ENCODE measurements at regions not wholly inside any gene's neighbourhood (a gene's known extent, or its start where the extent isn't known, plus 50 kb on each side); places are given as distances from the start of the nearest gene placed in this dataset.

GRCh38 chr5:125552486-125552885 is 806.0 kb upstream of the ZNF608 start:
- 87 to 100% methylated on average over 1 of the region's 1 CpG for WGBS, 2 experiments

GRCh38 chr5:125554355-125554754 is 807.9 kb upstream of the ZNF608 start:
- H3K36me3 ChIP-seq (ENCODE audit: control insufficient read depth, insufficient read depth, low read length): no peaks in the 10 kb centered on the region
- no peak overlapping the region for H3K27ac ChIP-seq (ENCODE audit: insufficient read depth, low read depth, low read length, poor library complexity, severe bottlenecking)
- WGBS, 2 experiments: 77 to 96% methylated on average over 2 of the region's 2 CpGs
- peaks cover 11% of the 10 kb centered on the region for H3K4me1 ChIP-seq (ENCODE audit: control insufficient read depth, insufficient read depth, low read length)
- H3K9me3 ChIP-seq (ENCODE audit: control insufficient read depth, low read length): no peaks in the 10 kb centered on the region
- no peaks in the 10 kb centered on the region for H3K27me3 ChIP-seq (ENCODE audit: control insufficient read depth, insufficient read depth, low read length, poor library complexity, severe bottlenecking)
- H3K4me3 ChIP-seq (ENCODE audit: insufficient read depth, low read depth, low read length): no peak overlapping the region

More at GRCh38 chr5:125552486-125552885, 806.0 kb upstream of the ZNF608 start:
- peaks cover 12% of the 10 kb centered on the region for H3K4me1 ChIP-seq (ENCODE audit: control insufficient read depth, insufficient read depth, low read length)
- H3K36me3 ChIP-seq (ENCODE audit: control insufficient read depth, insufficient read depth, low read length): no peaks in the 10 kb centered on the region
- H3K4me3 ChIP-seq (ENCODE audit: insufficient read depth, low read depth, low read length): no peak overlapping the region
- H3K9me3 ChIP-seq (ENCODE audit: control insufficient read depth, low read length): no peaks in the 10 kb centered on the region
- H3K27ac ChIP-seq (ENCODE audit: insufficient read depth, low read depth, low read length, poor library complexity, severe bottlenecking): no peak overlapping the region
- no peaks in the 10 kb centered on the region for H3K27me3 ChIP-seq (ENCODE audit: control insufficient read depth, insufficient read depth, low read length, poor library complexity, severe bottlenecking)

DNA sequence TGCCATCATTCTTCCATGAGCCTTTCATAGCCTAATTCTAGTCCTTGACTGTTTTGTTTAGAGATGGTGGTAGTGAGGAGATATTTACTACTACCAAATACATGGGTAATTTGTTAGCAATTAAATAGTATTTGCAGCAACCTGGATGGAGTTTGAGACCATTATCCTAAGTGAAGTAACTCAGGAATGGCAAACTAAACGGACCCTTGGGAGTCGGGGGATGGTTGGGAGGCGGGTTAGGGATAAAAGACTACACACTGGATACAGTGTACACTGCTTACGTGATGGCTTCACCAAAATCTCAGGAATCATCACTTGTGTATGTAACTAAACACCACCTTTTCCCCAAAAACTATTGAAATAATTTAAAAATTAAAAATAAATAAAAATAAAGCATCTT is 809.2 kb upstream of the ZNF608 start:
- no peak overlapping the region for H3K27ac ChIP-seq (ENCODE audit: insufficient read depth, low read depth, low read length, poor library complexity, severe bottlenecking)
- H3K27me3 ChIP-seq (ENCODE audit: control insufficient read depth, insufficient read depth, low read length, poor library complexity, severe bottlenecking): no peaks in the 10 kb centered on the region
- no peaks in the 10 kb centered on the region for H3K36me3 ChIP-seq (ENCODE audit: control insufficient read depth, insufficient read depth, low read length)
- no peaks in the 10 kb centered on the region for H3K4me1 ChIP-seq (ENCODE audit: control insufficient read depth, insufficient read depth, low read length)
- no peak overlapping the region for H3K4me3 ChIP-seq (ENCODE audit: insufficient read depth, low read depth, low read length)
- WGBS, 2 experiments: 84 to 94% methylated on average over 4 of the region's 4 CpGs
- H3K9me3 ChIP-seq (ENCODE audit: control insufficient read depth, low read length): no peaks in the 10 kb centered on the region

DNA sequence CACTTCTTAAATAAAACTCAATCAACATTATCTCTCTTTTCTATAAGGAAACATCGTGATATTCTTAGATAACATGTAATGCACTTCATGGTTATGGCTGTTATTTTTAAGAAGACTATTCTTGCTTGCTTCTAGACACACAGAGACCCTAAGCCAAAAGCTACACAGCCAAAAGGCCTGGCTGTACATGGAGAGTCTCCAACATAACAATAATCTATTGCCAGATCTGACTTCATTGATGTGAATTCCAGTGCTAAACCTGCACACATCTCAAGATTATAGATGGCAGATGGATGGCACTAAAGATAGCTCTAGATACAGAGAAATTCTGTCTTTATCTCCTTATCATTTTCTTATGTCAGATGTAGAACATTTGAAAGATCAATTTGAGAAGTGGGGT is 811.6 kb upstream of the ZNF608 start:
- no peak overlapping the region for H3K27ac ChIP-seq (ENCODE audit: insufficient read depth, low read depth, low read length, poor library complexity, severe bottlenecking)
- 100% methylated on average over 1 of the region's 1 CpG; no CpG with 5 or more reads in 1 of the 2 experiments for WGBS, 2 experiments

DNA sequence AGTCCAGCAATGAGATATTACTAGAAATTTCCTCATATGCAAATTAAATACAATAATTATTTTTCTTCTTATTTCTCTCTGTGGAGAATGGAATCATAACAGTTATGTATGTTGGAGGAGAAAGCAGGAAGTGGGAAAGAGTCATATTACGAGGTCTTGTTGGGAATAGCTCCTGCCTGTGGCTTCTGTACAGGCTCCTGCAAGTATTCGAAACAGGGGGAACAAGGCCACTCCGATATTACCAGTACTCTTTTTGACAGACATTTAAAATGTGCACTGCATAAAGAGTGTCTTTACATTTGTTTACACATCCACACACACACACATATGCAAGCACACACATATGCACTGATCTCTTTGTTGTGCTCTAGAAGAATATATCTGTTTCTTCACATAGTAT is 812.0 kb upstream of the ZNF608 start:
- Histone ChIP-seq H3K4me3 (ENCODE audit: insufficient read depth, low read depth, low read length) (no peak overlapping the region), H3K27me3 (ENCODE audit: control insufficient read depth, insufficient read depth, low read length, poor library complexity, severe bottlenecking) (no peaks in the 10 kb centered on the region), H3K4me1 (ENCODE audit: control insufficient read depth, insufficient read depth, low read length) (no peaks in the 10 kb centered on the region), H3K9me3 (ENCODE audit: control insufficient read depth, low read length) (no peaks in the 10 kb centered on the region), H3K27ac (ENCODE audit: insufficient read depth, low read depth, low read length, poor library complexity, severe bottlenecking) (no peak overlapping the region), H3K36me3 (ENCODE audit: control insufficient read depth, insufficient read depth, low read length) (no peaks in the 10 kb centered on the region)
- WGBS, 2 experiments: 95% methylated on average over 3 of the region's 3 CpGs

More for the DNA sequence above, 811.6 kb upstream of the ZNF608 start:
- no peaks in the 10 kb centered on the region for H3K36me3 ChIP-seq (ENCODE audit: control insufficient read depth, insufficient read depth, low read length)
- no peaks in the 10 kb centered on the region for H3K4me1 ChIP-seq (ENCODE audit: control insufficient read depth, insufficient read depth, low read length)
- H3K4me3 ChIP-seq (ENCODE audit: insufficient read depth, low read depth, low read length): no peak overlapping the region
- H3K9me3 ChIP-seq (ENCODE audit: control insufficient read depth, low read length): no peaks in the 10 kb centered on the region
- H3K27me3 ChIP-seq (ENCODE audit: control insufficient read depth, insufficient read depth, low read length, poor library complexity, severe bottlenecking): no peaks in the 10 kb centered on the region

DNA sequence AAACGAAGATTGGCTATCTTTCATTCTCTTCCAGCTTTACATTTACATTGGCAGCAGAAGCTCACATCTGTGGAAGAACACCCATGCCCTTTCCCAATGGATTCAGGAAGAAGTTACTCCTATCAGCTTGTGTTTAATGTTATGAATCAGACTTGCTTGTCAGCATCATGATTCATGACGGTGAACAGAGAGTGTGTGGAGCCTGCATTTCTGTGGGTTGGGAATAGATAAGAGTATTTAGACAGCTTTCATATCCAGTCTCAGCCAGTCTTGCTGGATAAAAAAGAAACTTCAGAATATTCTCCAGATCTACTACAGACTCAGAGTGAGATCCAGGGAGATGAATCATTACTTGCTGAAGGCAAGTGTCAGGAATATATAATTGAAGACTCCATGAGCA is 812.9 kb upstream of the ZNF608 start:
- no peaks in the 10 kb centered on the region for H3K9me3 ChIP-seq (ENCODE audit: control insufficient read depth, low read length)
- H3K36me3 ChIP-seq (ENCODE audit: control insufficient read depth, insufficient read depth, low read length): no peaks in the 10 kb centered on the region
- whole genome bisulfite sequencing, 2 experiments: 93% methylated on average over 2 of the region's 2 CpGs
- H3K27ac ChIP-seq (ENCODE audit: insufficient read depth, low read depth, low read length, poor library complexity, severe bottlenecking): no peak overlapping the region
- H3K4me3 ChIP-seq (ENCODE audit: insufficient read depth, low read depth, low read length): no peak overlapping the region
- no peaks in the 10 kb centered on the region for H3K27me3 ChIP-seq (ENCODE audit: control insufficient read depth, insufficient read depth, low read length, poor library complexity, severe bottlenecking)
- no peaks in the 10 kb centered on the region for H3K4me1 ChIP-seq (ENCODE audit: control insufficient read depth, insufficient read depth, low read length)

DNA sequence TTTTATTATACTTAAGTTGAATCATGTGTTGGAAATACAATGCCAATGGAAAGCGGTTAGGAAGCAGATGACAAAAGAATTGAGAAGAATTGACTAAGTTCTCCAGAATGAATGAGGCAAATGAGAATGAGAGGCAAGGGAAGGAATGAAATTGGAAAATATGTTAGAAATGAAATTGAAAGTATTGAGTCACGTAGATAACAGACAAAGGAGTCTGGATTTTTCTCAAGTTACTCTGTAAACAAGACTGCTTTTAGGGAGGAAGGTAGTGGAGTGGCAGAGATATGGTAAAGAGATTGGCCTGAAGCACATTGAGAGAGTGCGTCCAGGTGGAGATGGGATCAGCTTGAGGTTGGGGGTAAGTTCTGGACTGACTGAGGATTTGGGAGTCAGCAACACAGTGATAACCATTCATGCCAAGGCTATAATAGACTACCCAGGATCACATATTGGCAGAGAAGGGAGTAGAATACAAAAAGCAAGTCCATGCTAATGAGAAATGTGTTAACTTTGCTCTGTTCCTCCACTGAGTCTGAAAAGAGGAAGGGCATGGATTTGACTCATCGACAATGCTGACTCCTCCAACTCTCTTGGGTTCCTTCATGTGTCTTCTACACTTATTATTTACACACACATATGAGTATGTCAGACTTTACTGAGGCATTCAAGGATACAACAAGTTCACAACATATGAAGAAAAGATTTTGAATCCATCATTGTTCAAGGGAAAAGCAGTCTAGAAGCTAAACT is 814.2 kb upstream of the ZNF608 start:
- no peaks in the 10 kb centered on the region for H3K27me3 ChIP-seq (ENCODE audit: control insufficient read depth, insufficient read depth, low read length, poor library complexity, severe bottlenecking)
- 87 to 94% methylated on average over 4 of the region's 4 CpGs for WGBS, 2 experiments
- H3K27ac ChIP-seq (ENCODE audit: insufficient read depth, low read depth, low read length, poor library complexity, severe bottlenecking): no peak overlapping the region
- no peak overlapping the region for H3K4me3 ChIP-seq (ENCODE audit: insufficient read depth, low read depth, low read length)
- H3K36me3 ChIP-seq (ENCODE audit: control insufficient read depth, insufficient read depth, low read length): no peaks in the 10 kb centered on the region
- H3K4me1 ChIP-seq (ENCODE audit: control insufficient read depth, insufficient read depth, low read length): no peaks in the 10 kb centered on the region
- no peaks in the 10 kb centered on the region for H3K9me3 ChIP-seq (ENCODE audit: control insufficient read depth, low read length)

- WGBS, 2 experiments: 89 to 96% methylated on average over 5 of the region's 5 CpGs
- H3K36me3 ChIP-seq (ENCODE audit: control insufficient read depth, insufficient read depth, low read length): peaks cover 3% of the 10 kb centered on the region
Observed at GRCh38 chr5:125564317-125564975, 818.0 kb upstream of the ZNF608 start.

GRCh38 chr5:125574491-125575044 is 828.1 kb upstream of the ZNF608 start:
- peaks cover 17% of the 10 kb centered on the region for H3K4me1 ChIP-seq (ENCODE audit: control insufficient read depth, insufficient read depth, low read length)
- H3K27me3 ChIP-seq (ENCODE audit: control insufficient read depth, insufficient read depth, low read length, poor library complexity, severe bottlenecking): no peaks in the 10 kb centered on the region

More at GRCh38 chr5:125564317-125564975, 818.0 kb upstream of the ZNF608 start:
- Histone ChIP-seq H3K27ac (ENCODE audit: insufficient read depth, low read depth, low read length, poor library complexity, severe bottlenecking) (no peak overlapping the region), H3K9me3 (ENCODE audit: control insufficient read depth, low read length) (no peaks in the 10 kb centered on the region), H3K4me1 (ENCODE audit: control insufficient read depth, insufficient read depth, low read length) (no peaks in the 10 kb centered on the region), H3K27me3 (ENCODE audit: control insufficient read depth, insufficient read depth, low read length, poor library complexity, severe bottlenecking) (no peaks in the 10 kb centered on the region), H3K4me3 (ENCODE audit: insufficient read depth, low read depth, low read length) (no peak overlapping the region)

DNA sequence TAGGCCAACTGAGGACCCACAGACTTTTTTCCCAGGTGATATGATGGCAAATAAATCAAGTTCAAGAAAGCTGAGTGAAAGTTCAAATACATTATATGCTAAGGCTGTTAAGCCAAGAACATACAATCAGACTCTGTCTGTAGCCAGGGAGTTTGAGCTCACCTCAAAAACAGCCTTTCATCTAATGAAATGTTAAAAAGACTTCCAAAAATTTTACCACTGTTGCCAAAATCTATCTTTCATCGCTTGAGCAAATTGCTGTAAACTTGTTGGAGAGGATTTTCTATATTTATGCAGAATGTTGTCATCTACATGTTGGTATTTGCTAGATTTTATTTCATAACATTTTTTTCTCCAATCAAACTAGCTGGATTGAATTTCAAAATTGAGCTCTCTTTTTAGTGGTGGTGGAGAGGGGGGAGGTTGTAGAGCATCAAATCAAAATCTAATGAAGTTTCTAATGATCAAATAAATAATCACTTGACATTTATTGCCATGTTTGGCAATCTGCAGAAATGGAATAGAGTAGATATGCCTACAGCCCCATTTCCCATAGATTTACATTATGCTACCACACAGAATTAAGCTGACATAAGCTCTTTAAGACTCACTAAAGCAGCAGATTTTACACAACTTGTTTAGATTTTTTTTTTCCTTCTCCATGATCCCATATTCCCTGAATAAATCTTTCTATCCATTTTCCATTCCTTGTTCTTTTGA is 828.9 kb upstream of the ZNF608 start:
- Histone ChIP-seq H3K27ac (ENCODE audit: insufficient read depth, low read depth, low read length, poor library complexity, severe bottlenecking) (peak overlapping the region; percentile 50), H3K4me3 (ENCODE audit: insufficient read depth, low read depth, low read length) (no peak overlapping the region), H3K4me1 (ENCODE audit: control insufficient read depth, insufficient read depth, low read length) (peaks cover 17% of the 10 kb centered on the region), H3K27me3 (ENCODE audit: control insufficient read depth, insufficient read depth, low read length, poor library complexity, severe bottlenecking) (no peaks in the 10 kb centered on the region), H3K9me3 (ENCODE audit: control insufficient read depth, low read length) (no peaks in the 10 kb centered on the region), H3K36me3 (ENCODE audit: control insufficient read depth, insufficient read depth, low read length) (no peaks in the 10 kb centered on the region)
- 100% methylated on average over 1 of the region's 1 CpG; no CpG with 5 or more reads in 1 of the 2 experiments for WGBS, 2 experiments

More at GRCh38 chr5:125574491-125575044, 828.1 kb upstream of the ZNF608 start:
- Histone ChIP-seq H3K27ac (ENCODE audit: insufficient read depth, low read depth, low read length, poor library complexity, severe bottlenecking) (no peak overlapping the region), H3K4me3 (ENCODE audit: insufficient read depth, low read depth, low read length) (no peak overlapping the region), H3K9me3 (ENCODE audit: control insufficient read depth, low read length) (no peaks in the 10 kb centered on the region), H3K36me3 (ENCODE audit: control insufficient read depth, insufficient read depth, low read length) (no peaks in the 10 kb centered on the region)
- 66 to 74% methylated on average over 9 of the region's 9 CpGs for WGBS, 2 experiments

Measured in ectodermal cell (in vitro differentiated cells).